Pancreas (tissue), 10 donors: ENCODE measurements at regions not wholly inside any gene's neighbourhood (a gene's known extent, or its start where the extent isn't known, plus 50 kb on each side); places are given as distances from the start of the nearest gene placed in this dataset.

Experiments
- ATAC-seq, 4 donors: fragments of 200-7000 bp; cut with Tn5 transposase; one replicate each; pipeline versions ENCODE4 v1.8.0 to v1.9.1; 2020; ENCODE audit warnings: mild to moderate bottlenecking in 4 of 4, moderate library complexity in 4 of 4
- DNase-seq, 6 donors: peaks; one replicate each; pipeline ENCODE4 v3.0.0-alpha.2; 2020
- FAIRE-seq: peaks from 2 replicates; lab custom pipeline; 2012; peaks lifted over from hg19 to GRCh38; lab: Jason Lieb, UNC
- H3K27ac ChIP-seq, 4 donors: fragments of 200-600 bp; sonication (generic); 1 replicate in 3 of 4; 2 replicates in 1 of 4; pipeline versions ENCODE4 v1.5.0 to v1.8.0; 2020
- H3K27me3 ChIP-seq, 4 donors: fragments of 200-600 bp; one replicate each; pipeline ENCODE4 v1.8.0; 2021
- H3K36me3 ChIP-seq, 3 donors: fragments of 200-600 bp; sonication (generic) in 1 of 3; one replicate each; pipeline versions ENCODE4 v1.5.0 to v1.8.0; 2020 to 2021
- H3K4me1 ChIP-seq, 3 donors: fragments of 200-600 bp; one replicate each; pipeline ENCODE4 v1.8.0; 2021
- H3K4me3 ChIP-seq, 4 donors: fragments of 200-600 bp; sonication (generic) in 2 of 4; one replicate each; pipeline versions ENCODE4 v1.5.0 to v1.8.0; 2020 to 2021
- H3K9me3 ChIP-seq, 4 donors: fragments of 200-600 bp; one replicate each; pipeline ENCODE4 v1.8.0; 2021
- CTCF ChIP-seq, 4 donors: fragments of 200-600 bp; sonication (generic) in 3 of 4; IDR thresholded peaks; one replicate each; pipeline versions ENCODE4 v1.5.0 to v1.8.0; 2021; ENCODE audit warnings: antibody characterized with exemption in 4 of 4
- WGBS, 2 donors: extraction: QIAGEN DNeasy Blood & Tissue Kit; methylation state at CpG; one replicate each; pipeline ENCODE4 v1.1.7; 2013; 5-methylcytosine and 5-hydroxymethylcytosine counted together
- intact Hi-C, 3 donors: fragments of 100-400 bp; cut with DNase I; formaldehyde crosslinking; loops; one replicate each; pipeline versions ENCODE4 v1.11.1 to v1.14.2; 2022
- donor health status: healthy with polysubstance abuse.
- donor health status: DM: no; HTN: no; CAD: no; lungs with moderate emphysema.
- donor health status: DM: no; HTN: no; CAD: no.
- donor health status: control.
- donor health status: control.
- donor health status: Bipolar disorder and iron deficiency.
- donor health status: DM: yes; HTN: yes; CAD: no.
- donor health status: DM: no; HTN: no; CAD: no.
- donor health status: DM: no; HTN: no; CAD: no.
- donor health status: DM: yes; HTN: yes; CAD: no.

DNA sequence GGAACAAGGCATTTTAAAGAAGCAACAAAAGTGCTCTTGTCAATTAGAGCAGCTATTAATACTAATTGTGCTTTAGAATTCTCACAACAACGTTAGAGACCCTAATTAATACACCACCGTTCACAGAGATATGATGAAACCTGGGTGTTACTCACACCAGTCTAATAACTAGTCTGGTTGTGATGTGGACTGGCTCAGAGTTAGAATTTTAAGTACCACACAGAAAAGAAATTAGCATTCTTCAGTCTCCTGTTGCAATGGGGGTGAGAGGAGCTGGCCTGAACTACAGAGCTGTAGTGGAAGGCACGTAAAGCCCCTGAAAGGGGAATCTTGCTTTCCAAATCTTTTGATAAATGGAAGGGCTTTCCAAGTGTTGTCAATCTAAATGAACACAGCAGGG is 240.8 kb upstream of the TOX3 start:
- FAIRE-seq, result no peak

DNA sequence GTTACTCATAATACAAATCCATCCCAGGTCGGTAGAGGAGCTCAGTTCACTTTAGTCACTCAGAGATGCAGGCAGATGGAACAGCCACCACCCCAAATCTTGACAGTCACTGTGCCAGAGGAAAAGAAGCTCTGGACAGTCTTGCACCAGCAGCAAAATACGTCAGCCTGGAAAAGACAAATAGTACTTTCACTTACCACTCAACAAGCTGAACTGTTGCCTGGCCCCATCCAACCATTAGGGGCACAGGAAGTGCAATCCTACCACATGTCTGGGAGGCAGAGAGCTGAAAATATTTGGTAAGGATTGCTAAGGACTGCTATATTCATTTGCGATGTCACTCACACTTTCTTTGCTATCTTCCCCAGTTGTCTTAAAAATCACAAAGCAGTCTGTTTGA is 239.1 kb upstream of the TOX3 start:
- WGBS, 2 donors, result 69 to 71% methylated on average over 3 of the region's 3 CpGs
- no peaks in the 10 kb centered on the region for H3K27me3 ChIP-seq
- TF ChIP-seq CTCF (IDR thresholded peaks at IDR 0.05), result no peak
- DNase-seq (no peak), ATAC-seq (no peak), FAIRE-seq (no peak)
- H3K27ac ChIP-seq, result no peak overlapping the region
- no peaks in the 10 kb centered on the region for H3K36me3 ChIP-seq
- intact Hi-C loops, result no loop called here
- H3K4me1 ChIP-seq, result no peaks in the 10 kb centered on the region
- H3K4me3 ChIP-seq, result no peak overlapping the region
- no peaks in the 10 kb centered on the region for H3K9me3 ChIP-seq

More for the DNA sequence above, 240.8 kb upstream of the TOX3 start:
- Histone ChIP-seq H3K4me3 (no peak overlapping the region), H3K36me3 (no peaks in the 10 kb centered on the region), H3K27me3 (no peaks in the 10 kb centered on the region), H3K4me1 (no peaks in the 10 kb centered on the region), H3K9me3 (no peaks in the 10 kb centered on the region), H3K27ac (no peak overlapping the region)
- no peak for TF ChIP-seq CTCF (IDR thresholded peaks at IDR 0.05)
- ATAC-seq (no peak), DNase-seq (no peak)
- intact Hi-C loops, result no loop called here
- 41% methylated on average over 3 of the region's 3 CpGs for WGBS, 2 donors

- Histone ChIP-seq H3K27ac (no peak overlapping the region), H3K9me3 (no peaks in the 10 kb centered on the region), H3K36me3 (no peaks in the 10 kb centered on the region), H3K4me1 (no peaks in the 10 kb centered on the region), H3K4me3 (no peak overlapping the region), H3K27me3 (no peaks in the 10 kb centered on the region)
- no peak for TF ChIP-seq CTCF (IDR thresholded peaks at IDR 0.05)
- intact Hi-C loops, result no loop called here
- WGBS, 2 donors, result 89 to 95% methylated on average over 4 of the region's 4 CpGs
- DNase-seq (no peak), FAIRE-seq (no peak), ATAC-seq (no peak)
These were observed 238.7 kb upstream of the TOX3 start for GRCh38 chr16:52785653-52786052.

GRCh38 chr16:52783616-52784015 is 236.7 kb upstream of the TOX3 start:
- intact Hi-C loops, result no loop called here
- FAIRE-seq (no peak), ATAC-seq (no peak), DNase-seq (no peak)
- H3K36me3 ChIP-seq, result no peaks in the 10 kb centered on the region
- TF ChIP-seq CTCF (IDR thresholded peaks at IDR 0.05), result no peak
- no peaks in the 10 kb centered on the region for H3K9me3 ChIP-seq
- no peak overlapping the region for H3K4me3 ChIP-seq
- H3K27me3 ChIP-seq, result no peaks in the 10 kb centered on the region
- no peak overlapping the region for H3K27ac ChIP-seq
- no peaks in the 10 kb centered on the region for H3K4me1 ChIP-seq

GRCh38 chr16:52781005-52781630 is 234.2 kb upstream of the TOX3 start:
- Histone ChIP-seq H3K27ac (no peak overlapping the region), H3K9me3 (no peaks in the 10 kb centered on the region), H3K27me3 (no peaks in the 10 kb centered on the region), H3K36me3 (no peaks in the 10 kb centered on the region), H3K4me1 (no peaks in the 10 kb centered on the region), H3K4me3 (no peak overlapping the region)
- ATAC-seq (no peak), DNase-seq (no peak), FAIRE-seq (no peak)
- intact Hi-C loops, result no loop called here
- no peak for TF ChIP-seq CTCF (IDR thresholded peaks at IDR 0.05)
- 70 to 75% methylated on average over 11 of the region's 11 CpGs for WGBS, 2 donors
